Effector memory CD8-positive, alpha-beta T cell (primary cell): ENCODE measurements at regions not wholly inside any gene's neighbourhood (a gene's known extent, or its start where the extent isn't known, plus 50 kb on each side); places are given as distances from the start of the nearest gene placed in this dataset.

Source experiments
- ATAC-seq: fragments of 150-1000 bp; cut with Tn5 transposase; replicated peaks from 2 replicates; pipeline ENCODE4 v1.10.0; 2021; ENCODE audit warnings: mild to moderate bottlenecking, moderate library complexity
- DNase-seq, 3 experiments: peaks; one replicate each; pipeline ENCODE4 v3.0.0; 2021
- H3K27ac Mint-ChIP-seq, 2 donors: one replicate each; pipeline ENCODE4 v1.8.0; 2022; ENCODE audit warnings: mild to moderate bottlenecking in 2 of 2, mixed read lengths in 2 of 2, moderate library complexity in 2 of 2
- H3K27me3 Mint-ChIP-seq, 2 donors: one replicate each; pipeline ENCODE4 v1.8.0; 2022; ENCODE audit warnings: mixed read lengths in 2 of 2
- H3K36me3 Mint-ChIP-seq: one replicate; pipeline ENCODE4 v1.8.0; 2022; ENCODE audit warnings: mild to moderate bottlenecking, moderate library complexity, mixed read lengths; ENCODE audit not compliant: insufficient read depth
- H3K4me1 Mint-ChIP-seq, 2 donors: one replicate each; pipeline ENCODE4 v1.8.0; 2022; ENCODE audit warnings: low read depth in 2 of 2, mixed read lengths in 2 of 2
- H3K4me3 Mint-ChIP-seq, 2 donors: one replicate each; pipeline ENCODE4 v1.8.0; 2022; ENCODE audit warnings: mild to moderate bottlenecking in 2 of 2, mixed read lengths in 2 of 2, moderate library complexity in 2 of 2
- H3K9me3 Mint-ChIP-seq, 2 donors: one replicate each; pipeline ENCODE4 v1.8.0; 2022; ENCODE audit warnings: mixed read lengths in 2 of 2

DNA sequence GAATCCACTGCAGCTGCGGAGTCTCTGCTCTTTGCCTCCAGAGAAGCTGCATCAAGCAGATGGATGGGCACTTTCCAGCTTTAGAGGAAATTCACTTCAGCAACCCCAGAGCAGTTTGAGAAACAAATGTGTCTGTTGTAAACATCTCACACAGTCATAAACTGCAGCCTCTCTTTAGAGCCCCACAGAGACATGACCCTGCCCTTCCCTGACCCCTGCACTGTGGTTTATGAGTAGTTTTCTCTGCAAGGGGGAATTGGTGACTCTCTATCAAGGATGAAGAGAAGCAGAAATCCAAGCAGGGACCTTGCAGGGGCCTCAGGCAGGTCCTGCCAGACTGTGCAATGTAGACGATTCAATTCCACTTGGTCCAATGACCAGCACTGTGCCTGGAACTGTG is 160.2 kb downstream of the SH2D4B start:
- Mint-ChIP-seq H3K4me1 (peaks cover 3 to 6% of the 10 kb centered on the region in 2 donors), H3K27ac (no peak overlapping the region), H3K36me3 (peaks cover 4% of the 10 kb centered on the region), H3K9me3 (no peaks in the 10 kb centered on the region), H3K4me3 (no peak overlapping the region), H3K27me3 (peaks cover 21 to 58% of the 10 kb centered on the region in 2 donors)
- DNase-seq (no peak), ATAC-seq (no peak)

DNA sequence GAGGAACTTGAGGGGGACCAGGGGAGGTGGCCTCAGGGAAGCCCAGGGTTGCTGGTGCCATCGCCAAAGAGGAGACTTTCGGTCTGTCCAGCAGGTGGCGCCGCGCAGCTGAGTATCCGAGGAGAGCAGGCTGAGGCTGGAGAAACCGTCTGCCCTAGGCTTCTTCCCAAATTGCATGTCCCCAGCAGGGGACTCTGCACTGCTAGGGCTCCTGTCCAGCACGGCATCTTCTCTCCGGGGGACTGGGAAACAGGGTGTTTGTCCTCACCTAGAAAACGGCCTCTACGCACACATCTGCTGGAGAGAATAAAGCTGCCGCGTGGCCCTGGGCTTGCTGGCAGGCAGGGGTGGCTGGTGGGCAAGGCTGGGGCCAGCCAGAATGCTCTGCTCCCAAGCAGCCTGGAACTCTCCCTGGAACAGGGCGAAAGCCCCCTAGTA is 161.9 kb downstream of the SH2D4B start:
- DNase-seq, result peak; percentile 40 to 45 (median 41)
- H3K4me1 Mint-ChIP-seq, result peaks cover 3 to 6% of the 10 kb centered on the region in 2 donors
- no peak overlapping the region for H3K4me3 Mint-ChIP-seq
- peaks cover 34 to 56% of the 10 kb centered on the region in 2 donors for H3K27me3 Mint-ChIP-seq
- H3K27ac Mint-ChIP-seq, result peak overlapping the region in 1 of 2 donors; percentile 13
- peaks cover 4% of the 10 kb centered on the region for H3K36me3 Mint-ChIP-seq
- peak; percentile 63 for ATAC-seq
- H3K9me3 Mint-ChIP-seq, result no peaks in the 10 kb centered on the region

DNA sequence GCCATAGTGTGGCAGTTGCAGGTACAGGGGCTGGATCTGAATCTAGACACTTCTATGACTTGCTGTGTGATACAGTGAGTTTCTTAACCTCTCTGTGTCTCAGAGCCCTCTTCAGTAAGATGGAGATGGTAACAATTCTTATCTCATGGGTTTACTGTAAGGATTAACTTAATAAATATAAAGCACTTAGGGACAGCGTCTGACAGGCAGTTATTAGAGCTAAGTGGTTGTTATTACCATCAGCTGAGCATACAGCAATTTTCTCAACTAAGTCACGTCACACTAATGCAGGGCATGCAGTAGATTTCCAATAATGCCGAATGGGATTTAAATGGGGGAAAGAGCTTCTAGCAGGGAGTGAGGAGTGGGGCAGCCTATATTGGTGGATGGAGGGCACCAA is 162.6 kb downstream of the SH2D4B start:
- peaks cover 35 to 56% of the 10 kb centered on the region in 2 donors for H3K27me3 Mint-ChIP-seq
- H3K27ac Mint-ChIP-seq, result no peak overlapping the region
- peaks cover 3 to 6% of the 10 kb centered on the region in 2 donors for H3K4me1 Mint-ChIP-seq
- H3K9me3 Mint-ChIP-seq, result no peaks in the 10 kb centered on the region
- DNase-seq (no peak), ATAC-seq (no peak)
- no peak overlapping the region for H3K4me3 Mint-ChIP-seq
- peaks cover 4% of the 10 kb centered on the region for H3K36me3 Mint-ChIP-seq

- Mint-ChIP-seq H3K36me3 (peaks cover 2% of the 10 kb centered on the region), H3K27ac (no peak overlapping the region), H3K4me1 (peaks cover 3 to 6% of the 10 kb centered on the region in 2 donors), H3K27me3 (peaks cover 35 to 56% of the 10 kb centered on the region in 2 donors), H3K9me3 (no peaks in the 10 kb centered on the region), H3K4me3 (no peak overlapping the region)
- DNase-seq (no peak), ATAC-seq (no peak)
These were observed 163.2 kb downstream of the SH2D4B start for GRCh38 chr10:80700760-80701444.

- no peak overlapping the region for H3K4me3 Mint-ChIP-seq
- peaks cover 3 to 6% of the 10 kb centered on the region in 2 donors for H3K4me1 Mint-ChIP-seq
- H3K36me3 Mint-ChIP-seq, result no peaks in the 10 kb centered on the region
- peaks cover 35 to 50% of the 10 kb centered on the region in 2 donors for H3K27me3 Mint-ChIP-seq
- DNase-seq (no peak), ATAC-seq (no peak)
- no peak overlapping the region for H3K27ac Mint-ChIP-seq
- no peaks in the 10 kb centered on the region for H3K9me3 Mint-ChIP-seq
These were observed 164.0 kb downstream of the SH2D4B start for GRCh38 chr10:80701706-80702105.

DNA sequence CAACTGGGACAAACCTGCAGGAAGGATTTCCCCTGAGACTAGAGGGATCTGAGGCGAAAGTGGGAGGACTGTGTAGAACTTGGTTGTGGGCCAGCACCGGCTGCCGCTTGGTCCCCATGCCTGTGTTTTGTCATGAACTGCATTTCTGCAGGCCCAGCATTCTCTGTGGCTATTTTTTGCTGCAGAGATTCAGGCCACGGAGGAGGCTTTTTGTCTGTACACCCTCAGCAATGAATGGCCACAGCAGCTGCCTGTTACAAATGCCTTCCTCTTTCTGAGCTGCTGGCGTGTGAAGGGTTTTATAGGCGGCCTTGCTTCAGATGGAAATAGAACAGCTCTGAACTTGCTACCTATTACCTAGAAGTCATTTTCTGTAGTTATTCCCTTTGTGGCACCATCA is 164.4 kb downstream of the SH2D4B start:
- H3K27ac Mint-ChIP-seq, result no peak overlapping the region
- no peaks in the 10 kb centered on the region for H3K9me3 Mint-ChIP-seq
- DNase-seq (no peak), ATAC-seq (no peak)
- H3K4me1 Mint-ChIP-seq, result peaks cover 3 to 6% of the 10 kb centered on the region in 2 donors
- H3K36me3 Mint-ChIP-seq, result no peaks in the 10 kb centered on the region
- no peak overlapping the region for H3K4me3 Mint-ChIP-seq
- H3K27me3 Mint-ChIP-seq, result peaks cover 35 to 46% of the 10 kb centered on the region in 2 donors

GRCh38 chr10:80705899-80706298 is 168.2 kb downstream of the SH2D4B start:
- Mint-ChIP-seq H3K27ac (no peak overlapping the region), H3K27me3 (peaks cover 15 to 27% of the 10 kb centered on the region in 2 donors), H3K9me3 (no peaks in the 10 kb centered on the region)

GRCh38 chr10:80708185-80708584 is 170.5 kb downstream of the SH2D4B start:
- H3K9me3 Mint-ChIP-seq, result no peaks in the 10 kb centered on the region
- no peak overlapping the region for H3K4me3 Mint-ChIP-seq
- ATAC-seq (no peak), DNase-seq (no peak)
- H3K27me3 Mint-ChIP-seq, result peaks cover 22 to 28% of the 10 kb centered on the region in 2 donors
- no peak overlapping the region for H3K27ac Mint-ChIP-seq
- H3K36me3 Mint-ChIP-seq, result no peaks in the 10 kb centered on the region
- no peaks in the 10 kb centered on the region for H3K4me1 Mint-ChIP-seq

More at GRCh38 chr10:80705899-80706298, 168.2 kb downstream of the SH2D4B start:
- no peak for ATAC-seq
- H3K4me3 Mint-ChIP-seq, result no peak overlapping the region
- no peaks in the 10 kb centered on the region for H3K36me3 Mint-ChIP-seq
- no peaks in the 10 kb centered on the region for H3K4me1 Mint-ChIP-seq
- no peak for DNase-seq

DNA sequence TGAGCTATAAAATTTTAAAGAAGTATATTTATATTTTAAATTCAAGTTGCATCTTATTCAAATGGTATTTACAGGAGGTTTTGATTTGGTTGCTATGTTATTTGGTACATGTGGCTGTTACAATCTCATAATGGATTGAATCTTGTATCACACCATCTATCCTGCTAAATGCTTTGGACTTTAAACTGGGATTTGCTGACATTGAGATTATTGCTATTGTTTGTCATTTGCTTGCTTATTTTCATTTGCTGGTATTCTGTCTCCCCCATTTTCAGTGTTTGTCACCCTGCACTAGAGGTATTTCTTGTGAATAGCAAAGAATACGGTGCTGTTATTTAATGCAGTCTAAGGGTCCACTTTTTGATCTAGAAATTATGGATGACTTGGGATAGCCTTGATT is 171.1 kb downstream of the SH2D4B start:
- ATAC-seq (no peak), DNase-seq (no peak)
- peaks cover 24 to 31% of the 10 kb centered on the region in 2 donors for H3K27me3 Mint-ChIP-seq
- no peak overlapping the region for H3K27ac Mint-ChIP-seq
- no peaks in the 10 kb centered on the region for H3K4me1 Mint-ChIP-seq
- H3K36me3 Mint-ChIP-seq, result no peaks in the 10 kb centered on the region
- H3K9me3 Mint-ChIP-seq, result no peaks in the 10 kb centered on the region
- H3K4me3 Mint-ChIP-seq, result no peak overlapping the region

- ATAC-seq (no peak), DNase-seq (no peak)
- H3K36me3 Mint-ChIP-seq, result no peaks in the 10 kb centered on the region
- H3K4me3 Mint-ChIP-seq, result no peak overlapping the region
- H3K4me1 Mint-ChIP-seq, result no peaks in the 10 kb centered on the region
- H3K27me3 Mint-ChIP-seq, result peaks cover 25 to 34% of the 10 kb centered on the region in 2 donors
- H3K27ac Mint-ChIP-seq, result no peak overlapping the region
- no peaks in the 10 kb centered on the region for H3K9me3 Mint-ChIP-seq
These were observed 172.2 kb downstream of the SH2D4B start for GRCh38 chr10:80709866-80710265.

- no peaks in the 10 kb centered on the region for H3K9me3 Mint-ChIP-seq
- H3K4me3 Mint-ChIP-seq, result no peak overlapping the region
- DNase-seq (no peak), ATAC-seq (no peak)
- H3K36me3 Mint-ChIP-seq, result no peaks in the 10 kb centered on the region
- peaks cover 35 to 54% of the 10 kb centered on the region in 2 donors for H3K27me3 Mint-ChIP-seq
- no peaks in the 10 kb centered on the region for H3K4me1 Mint-ChIP-seq
- H3K27ac Mint-ChIP-seq, result no peak overlapping the region
These were observed 175.8 kb downstream of the SH2D4B start for GRCh38 chr10:80713398-80713928.

DNA sequence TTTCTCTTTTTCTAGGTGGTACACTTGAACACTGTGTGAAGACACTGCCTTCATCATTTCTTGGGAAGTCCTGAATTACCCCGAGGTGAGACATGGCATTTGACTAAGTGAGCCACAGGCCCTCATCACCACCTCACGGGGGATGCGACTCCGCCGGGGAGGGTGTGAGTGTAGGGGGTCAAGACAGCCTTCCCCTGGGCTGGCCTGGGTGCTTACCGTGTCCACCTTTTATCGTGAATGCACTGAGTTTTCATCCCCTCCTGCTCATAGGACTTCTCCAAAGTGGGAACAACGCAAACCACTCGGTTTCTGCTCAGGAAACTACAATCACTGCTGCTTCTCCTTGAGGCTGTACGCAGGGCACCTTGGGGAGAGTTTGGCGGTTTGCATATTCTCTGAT is 176.9 kb downstream of the SH2D4B start:
- no peaks in the 10 kb centered on the region for H3K4me1 Mint-ChIP-seq
- H3K36me3 Mint-ChIP-seq, result no peaks in the 10 kb centered on the region
- DNase-seq (no peak), ATAC-seq (no peak)
- H3K4me3 Mint-ChIP-seq, result no peak overlapping the region
- H3K27me3 Mint-ChIP-seq, result peaks cover 35 to 54% of the 10 kb centered on the region in 2 donors
- H3K9me3 Mint-ChIP-seq, result no peaks in the 10 kb centered on the region
- H3K27ac Mint-ChIP-seq, result no peak overlapping the region

GRCh38 chr10:80718024-80718423 is 180.3 kb downstream of the SH2D4B start:
- Mint-ChIP-seq H3K9me3 (no peaks in the 10 kb centered on the region), H3K36me3 (no peaks in the 10 kb centered on the region), H3K4me1 (no peaks in the 10 kb centered on the region), H3K27me3 (peaks cover 20 to 38% of the 10 kb centered on the region in 2 donors), H3K27ac (no peak overlapping the region), H3K4me3 (no peak overlapping the region)
- DNase-seq (no peak), ATAC-seq (no peak)

DNA sequence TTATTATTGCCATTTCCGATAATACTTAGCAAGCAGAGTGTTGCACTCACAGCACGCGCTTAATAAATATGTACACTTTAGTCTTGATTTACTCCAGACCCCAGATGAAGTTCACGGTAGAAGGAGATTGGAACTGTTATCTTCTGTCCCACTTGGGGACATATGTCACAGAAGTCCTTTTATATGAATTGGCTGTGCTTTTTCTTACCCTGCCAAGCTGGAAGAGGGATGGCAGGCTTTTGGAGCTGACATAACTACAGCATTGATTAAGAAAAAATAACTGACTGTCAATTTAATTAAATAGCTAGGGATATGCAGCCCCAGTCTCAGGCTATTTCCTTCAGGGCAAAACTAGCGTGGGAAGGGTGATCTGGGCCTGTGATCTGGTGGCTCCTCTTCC is 182.2 kb downstream of the SH2D4B start:
- Mint-ChIP-seq H3K27ac (no peak overlapping the region), H3K4me1 (no peaks in the 10 kb centered on the region)

More for the DNA sequence above, 182.2 kb downstream of the SH2D4B start:
- Mint-ChIP-seq H3K36me3 (no peaks in the 10 kb centered on the region), H3K27me3 (peaks cover 10 to 19% of the 10 kb centered on the region in 2 donors), H3K9me3 (no peaks in the 10 kb centered on the region), H3K4me3 (no peak overlapping the region)
- DNase-seq (no peak), ATAC-seq (no peak)
